ENCODE measurements at regions not wholly inside any gene's neighbourhood (a gene's known extent, or its start where the extent isn't known, plus 50 kb on each side); places are given as distances from the start of the nearest gene placed in this dataset.
"Not testable (repeated sequence)": the region's sequence is repeated elsewhere in the genome, so short reads cannot be mapped to it uniquely, and the experiment has no call there.

DNA sequence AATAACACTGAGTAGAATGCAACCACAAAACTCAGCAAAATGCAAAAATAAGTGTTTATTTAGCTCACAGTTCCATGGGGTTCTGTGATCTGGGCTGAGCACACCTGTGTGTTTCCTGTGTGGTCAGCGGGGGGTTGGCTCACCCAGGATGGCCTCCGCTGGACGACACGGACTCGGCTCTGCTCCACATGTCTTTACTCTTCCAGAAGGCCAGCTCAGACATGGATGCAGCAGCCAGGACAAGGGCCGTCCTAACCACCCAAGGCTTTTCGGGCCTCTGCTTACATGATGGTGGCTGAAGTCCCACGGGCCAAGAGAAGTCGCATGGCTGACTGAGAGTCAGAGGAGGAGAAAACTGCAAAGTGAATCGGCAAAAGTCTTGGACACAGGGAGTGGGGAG is 153.5 kb upstream of the IRS2 start:
- TF ChIP-seq, protein P1, sequence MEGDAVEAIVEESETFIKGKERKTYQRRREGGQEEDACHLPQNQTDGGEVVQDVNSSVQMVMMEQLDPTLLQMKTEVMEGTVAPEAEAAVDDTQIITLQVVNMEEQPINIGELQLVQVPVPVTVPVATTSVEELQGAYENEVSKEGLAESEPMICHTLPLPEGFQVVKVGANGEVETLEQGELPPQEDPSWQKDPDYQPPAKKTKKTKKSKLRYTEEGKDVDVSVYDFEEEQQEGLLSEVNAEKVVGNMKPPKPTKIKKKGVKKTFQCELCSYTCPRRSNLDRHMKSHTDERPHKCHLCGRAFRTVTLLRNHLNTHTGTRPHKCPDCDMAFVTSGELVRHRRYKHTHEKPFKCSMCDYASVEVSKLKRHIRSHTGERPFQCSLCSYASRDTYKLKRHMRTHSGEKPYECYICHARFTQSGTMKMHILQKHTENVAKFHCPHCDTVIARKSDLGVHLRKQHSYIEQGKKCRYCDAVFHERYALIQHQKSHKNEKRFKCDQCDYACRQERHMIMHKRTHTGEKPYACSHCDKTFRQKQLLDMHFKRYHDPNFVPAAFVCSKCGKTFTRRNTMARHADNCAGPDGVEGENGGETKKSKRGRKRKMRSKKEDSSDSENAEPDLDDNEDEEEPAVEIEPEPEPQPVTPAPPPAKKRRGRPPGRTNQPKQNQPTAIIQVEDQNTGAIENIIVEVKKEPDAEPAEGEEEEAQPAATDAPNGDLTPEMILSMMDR (IDR thresholded peaks at IDR 0.05; ENCODE audit: low read depth, low read length), result no peak
- DNase-seq (ENCODE audit: extremely low read depth, low read depth), result no peak

DNA sequence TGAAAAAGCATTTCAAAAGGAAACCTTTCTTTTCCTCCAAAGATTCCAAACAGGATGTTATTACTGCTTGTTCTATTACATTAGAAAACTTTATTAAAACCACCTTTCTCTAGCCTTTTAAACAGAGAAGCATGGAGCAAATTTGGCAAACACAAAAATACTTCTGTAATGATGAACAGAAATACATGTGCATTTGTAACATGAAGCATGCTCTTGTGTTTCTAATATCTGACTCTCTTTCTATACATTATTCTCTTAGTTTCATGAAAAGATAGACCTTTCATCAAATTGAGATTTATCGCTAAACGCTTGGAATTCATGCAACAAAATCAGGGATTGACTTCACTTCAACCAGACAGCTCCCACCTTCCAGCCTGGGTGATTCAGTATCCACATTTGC is 152.8 kb upstream of the IRS2 start:
- TF ChIP-seq, protein P1 (IDR thresholded peaks at IDR 0.05; ENCODE audit: low read depth, low read length), result no peak
- DNase-seq (ENCODE audit: extremely low read depth, low read depth), result no peak

DNA sequence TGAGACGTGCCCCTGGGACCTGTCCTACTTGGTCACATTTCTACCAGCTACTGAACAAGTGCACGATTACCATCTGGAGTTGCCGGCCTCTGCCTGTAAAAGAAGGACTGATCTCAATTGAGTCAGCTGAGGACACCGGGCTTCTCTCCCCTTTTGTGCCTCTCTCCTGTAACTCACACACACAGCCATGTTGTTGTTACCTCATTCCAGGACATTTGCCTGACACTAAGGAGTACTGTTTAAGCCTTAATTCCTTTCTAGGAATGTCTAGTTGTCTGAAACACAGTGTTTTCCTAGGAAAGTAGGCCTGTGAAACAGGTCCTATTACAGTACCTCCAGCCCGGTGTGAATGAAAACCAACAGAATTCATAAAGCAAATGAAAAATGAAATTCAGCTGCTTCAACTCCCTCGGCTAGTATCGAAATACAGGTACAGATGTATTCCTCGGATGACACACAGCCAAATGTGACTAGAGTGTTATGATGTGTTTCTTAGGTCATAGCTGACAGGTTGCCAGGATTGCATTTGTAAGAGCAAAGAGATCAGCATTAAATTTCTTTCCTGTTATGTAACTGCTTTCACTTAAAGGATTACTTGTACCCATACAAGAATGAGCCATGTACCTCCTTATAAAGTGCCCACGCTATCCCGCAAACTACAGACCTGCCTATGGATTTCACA is 152.0 kb upstream of the IRS2 start:
- TF ChIP-seq, protein P1 (IDR thresholded peaks at IDR 0.05; ENCODE audit: low read depth, low read length), result no peak
- no peak for DNase-seq (ENCODE audit: extremely low read depth, low read depth)

DNA sequence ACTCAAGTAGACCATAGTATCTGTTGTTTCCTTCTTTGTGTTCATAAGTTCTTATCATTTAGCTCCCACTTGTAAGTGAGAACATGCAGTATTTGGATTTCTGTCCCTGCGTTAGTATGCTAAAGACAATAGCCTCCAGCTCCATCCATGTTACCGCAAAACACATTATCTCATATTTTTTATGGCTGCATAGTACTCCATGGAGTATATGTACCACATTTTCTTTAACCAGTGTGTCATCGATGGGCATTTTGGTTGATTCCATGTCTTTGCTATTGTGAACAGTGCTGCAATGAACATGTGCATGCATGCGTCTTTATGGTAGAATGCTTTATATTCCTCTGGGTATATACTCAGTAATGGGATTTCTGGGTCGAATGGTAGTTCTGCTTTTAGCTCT is 148.1 kb upstream of the IRS2 start:
- not testable (repeated sequence) for DNase-seq (ENCODE audit: extremely low read depth, low read depth)

DNA sequence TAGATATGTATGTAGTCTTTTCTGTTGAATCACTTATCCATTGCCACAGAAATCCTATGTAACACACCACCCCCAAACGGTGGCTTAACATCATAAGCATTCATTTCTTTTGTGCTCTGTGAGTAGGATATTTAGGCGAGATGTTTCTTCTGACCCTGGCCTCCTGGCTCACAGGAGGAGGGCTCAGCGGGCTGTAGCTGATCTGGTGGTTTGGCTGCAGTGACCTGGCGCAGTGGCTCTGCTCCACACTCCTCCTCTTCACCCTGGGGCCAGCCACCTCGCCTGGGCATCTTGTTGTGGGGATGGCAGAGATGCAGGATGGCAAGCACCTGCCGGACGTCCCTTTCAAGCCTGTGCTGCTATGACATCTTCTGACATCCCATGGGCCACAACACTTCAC is 147.1 kb upstream of the IRS2 start:
- TF ChIP-seq, protein P1 (IDR thresholded peaks at IDR 0.05; ENCODE audit: low read depth, low read length), result no peak
- DNase-seq (ENCODE audit: extremely low read depth, low read depth), result no peak

DNA sequence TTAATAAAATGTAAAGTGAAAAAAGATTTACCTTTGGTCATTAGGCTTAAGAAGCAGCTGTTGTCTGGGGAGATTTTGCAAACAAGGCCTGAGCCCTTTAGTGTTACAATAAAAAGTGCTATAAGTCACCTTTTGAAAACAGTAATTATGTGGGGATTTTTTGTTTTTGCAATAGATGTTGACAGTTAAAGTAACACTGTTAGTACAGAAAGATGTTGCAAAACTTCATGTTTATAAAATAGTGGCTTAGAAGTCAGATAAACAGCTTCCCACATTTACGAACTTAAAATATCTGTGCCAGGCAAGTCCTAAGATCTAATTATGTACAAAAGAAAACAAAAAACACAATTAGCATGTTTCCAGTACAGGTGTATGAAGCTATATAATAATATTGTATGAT is 138.0 kb upstream of the IRS2 start:
- DNase-seq (ENCODE audit: extremely low read depth, low read depth), result no peak
- TF ChIP-seq, protein P1 (IDR thresholded peaks at IDR 0.05; ENCODE audit: low read depth, low read length), result no peak

DNA sequence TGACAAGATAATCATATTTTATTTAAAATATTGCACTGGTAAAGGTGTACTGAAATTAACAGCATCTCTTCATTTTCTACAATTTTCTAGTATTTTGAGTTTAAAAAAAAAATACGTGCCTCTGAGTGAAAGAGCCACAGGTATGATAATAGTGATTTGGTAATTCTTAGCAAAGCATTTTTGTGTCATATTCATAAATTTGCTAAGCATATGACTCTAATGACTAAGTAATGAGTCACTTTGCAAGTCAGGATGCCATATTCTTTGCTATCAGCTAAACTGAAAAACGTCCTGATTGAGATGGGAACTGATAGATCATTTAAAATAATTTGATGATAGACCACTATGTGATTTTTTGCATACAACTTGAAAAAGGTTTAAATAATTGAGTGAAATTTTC is 136.1 kb upstream of the IRS2 start:
- TF ChIP-seq, protein P1 (IDR thresholded peaks at IDR 0.05; ENCODE audit: low read depth, low read length), result no peak
- no peak for DNase-seq (ENCODE audit: extremely low read depth, low read depth)

DNA sequence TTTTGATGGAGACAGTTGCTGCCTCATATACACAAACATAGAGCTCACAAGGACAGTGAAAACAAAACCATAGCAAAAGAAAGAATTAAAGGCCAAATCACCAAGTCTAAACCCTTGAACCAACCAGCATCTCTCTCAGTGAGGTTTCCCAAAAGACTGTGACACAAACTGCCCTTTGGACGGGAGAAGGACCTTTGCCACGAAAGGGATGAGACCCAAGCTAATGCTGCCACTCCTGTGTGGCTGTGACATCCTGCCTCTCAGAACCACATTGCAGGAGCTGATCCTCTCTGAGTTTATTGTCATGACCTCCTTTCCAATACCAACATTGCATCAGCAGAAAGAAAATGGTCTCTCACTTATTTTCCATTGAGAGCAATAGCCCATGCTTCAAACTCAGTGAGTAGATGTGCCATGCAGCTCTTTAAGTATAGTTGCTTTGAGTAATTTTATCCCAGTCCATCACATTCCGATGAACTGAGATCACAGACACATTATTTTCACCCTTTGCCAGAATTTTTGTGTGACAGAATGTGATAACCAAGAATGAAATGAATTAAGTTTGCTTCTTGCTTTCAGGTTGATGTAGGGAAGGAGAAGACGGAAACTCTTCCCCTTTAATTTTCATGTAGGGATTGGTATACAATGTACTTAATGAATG is 133.5 kb upstream of the IRS2 start:
- DNase-seq (ENCODE audit: extremely low read depth, low read depth), result no peak
- TF ChIP-seq, protein P1 (IDR thresholded peaks at IDR 0.05; ENCODE audit: low read depth, low read length), result no peak
